ENCODE measurements at regions not wholly inside any gene's neighbourhood (a gene's known extent, or its start where the extent isn't known, plus 50 kb on each side); places are given as distances from the start of the nearest gene placed in this dataset.
"Not testable (repeated sequence)": the region's sequence is repeated elsewhere in the genome, so short reads cannot be mapped to it uniquely, and the experiment has no call there.

- TF ChIP-seq CTCF (IDR thresholded peaks at IDR 0.05; ENCODE audit: poor library complexity); EZH2phosphoT487 (IDR thresholded peaks at IDR 0.05; ENCODE audit: low read depth, severe bottlenecking, unreplicated experiment): not testable (repeated sequence)
These were observed 230.5 kb upstream of the NRG3 start for GRCh38 chr10:81644485-81644884.
